ENCODE measurements at regions not wholly inside any gene's neighbourhood (a gene's known extent, or its start where the extent isn't known, plus 50 kb on each side); places are given as distances from the start of the nearest gene placed in this dataset.

DNA sequence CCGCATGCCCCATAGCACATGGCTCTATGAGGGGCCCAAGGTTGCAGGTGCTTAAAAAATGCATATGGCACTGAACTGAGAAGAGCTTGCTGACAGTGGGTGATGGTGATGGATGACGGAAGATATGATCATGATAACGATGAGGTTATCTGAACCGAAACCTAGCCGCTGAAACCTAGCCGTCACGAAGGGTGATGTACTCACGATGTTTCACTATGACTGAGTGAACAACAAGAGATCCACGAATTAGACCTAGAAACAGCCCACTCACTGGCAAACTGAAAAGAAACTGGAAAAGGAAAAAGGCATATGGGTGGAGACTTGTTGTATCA, 57.6 kb upstream of the BCL6 start:
- TF ChIP-seq, protein P1, sequence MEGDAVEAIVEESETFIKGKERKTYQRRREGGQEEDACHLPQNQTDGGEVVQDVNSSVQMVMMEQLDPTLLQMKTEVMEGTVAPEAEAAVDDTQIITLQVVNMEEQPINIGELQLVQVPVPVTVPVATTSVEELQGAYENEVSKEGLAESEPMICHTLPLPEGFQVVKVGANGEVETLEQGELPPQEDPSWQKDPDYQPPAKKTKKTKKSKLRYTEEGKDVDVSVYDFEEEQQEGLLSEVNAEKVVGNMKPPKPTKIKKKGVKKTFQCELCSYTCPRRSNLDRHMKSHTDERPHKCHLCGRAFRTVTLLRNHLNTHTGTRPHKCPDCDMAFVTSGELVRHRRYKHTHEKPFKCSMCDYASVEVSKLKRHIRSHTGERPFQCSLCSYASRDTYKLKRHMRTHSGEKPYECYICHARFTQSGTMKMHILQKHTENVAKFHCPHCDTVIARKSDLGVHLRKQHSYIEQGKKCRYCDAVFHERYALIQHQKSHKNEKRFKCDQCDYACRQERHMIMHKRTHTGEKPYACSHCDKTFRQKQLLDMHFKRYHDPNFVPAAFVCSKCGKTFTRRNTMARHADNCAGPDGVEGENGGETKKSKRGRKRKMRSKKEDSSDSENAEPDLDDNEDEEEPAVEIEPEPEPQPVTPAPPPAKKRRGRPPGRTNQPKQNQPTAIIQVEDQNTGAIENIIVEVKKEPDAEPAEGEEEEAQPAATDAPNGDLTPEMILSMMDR (IDR thresholded peaks at IDR 0.05) = no peak
- no peak for TF ChIP-seq POLR2A (IDR thresholded peaks at IDR 0.05)
